HFF-Myc (cell line): ENCODE measurements at regions not wholly inside any gene's neighbourhood (a gene's known extent, or its start where the extent isn't known, plus 50 kb on each side); places are given as distances from the start of the nearest gene placed in this dataset.

Experiments used
- DNase-seq: peaks from one replicate; pipeline ENCODE4 v3.0.0-alpha.2; 2011; ENCODE audit warnings: low read depth; ENCODE audit errors: extremely low read depth
- H3K4me3 ChIP-seq: replicated peaks from 2 replicates; pipeline ENCODE4 v1.5.1; 2011; ENCODE audit warnings: low read depth, mild to moderate bottlenecking, control low read depth, low read length
- CTCF ChIP-seq: IDR thresholded peaks from 2 replicates; pipeline ENCODE4 v1.5.1; 2012; ENCODE audit warnings: mild to moderate bottlenecking, low read depth, low read length, control low read depth; ENCODE audit errors: missing control alignments

- no peak for TF ChIP-seq CTCF
- H3K4me3 ChIP-seq = no peak overlapping the region
- no peak for DNase-seq
These were observed 55.5 kb downstream of the PRR15 start for GRCh38 chr7:29619111-29619510.

- H3K4me3 ChIP-seq = no peak overlapping the region
- DNase-seq = no peak
- TF ChIP-seq CTCF = no peak
These were observed 56.4 kb downstream of the PRR15 start for GRCh38 chr7:29619848-29620555.

GRCh38 chr7:29620556-29620930 lies 56.9 kb downstream of the PRR15 start:
- TF ChIP-seq CTCF = no peak
- DNase-seq = no peak
- H3K4me3 ChIP-seq = no peak overlapping the region

- no peak overlapping the region for H3K4me3 ChIP-seq
- TF ChIP-seq CTCF = no peak
- peak; percentile 88 for DNase-seq
These were observed 59.0 kb downstream of the PRR15 start for GRCh38 chr7:29622335-29623265.

GRCh38 chr7:29623973-29624372 lies 60.3 kb downstream of the PRR15 start:
- no peak for DNase-seq
- H3K4me3 ChIP-seq = no peak overlapping the region

GRCh38 chr7:29626730-29627129 lies 63.1 kb downstream of the PRR15 start:
- no peak for DNase-seq
- TF ChIP-seq CTCF = no peak
- H3K4me3 ChIP-seq = no peak overlapping the region

More at GRCh38 chr7:29623973-29624372, 60.3 kb downstream of the PRR15 start:
- no peak for TF ChIP-seq CTCF
